ENCODE measurements at regions not wholly inside any gene's neighbourhood (a gene's known extent, or its start where the extent isn't known, plus 50 kb on each side); places are given as distances from the start of the nearest gene placed in this dataset.
"Not testable (repeated sequence)": the region's sequence is repeated elsewhere in the genome, so short reads cannot be mapped to it uniquely, and the experiment has no call there.

DNA sequence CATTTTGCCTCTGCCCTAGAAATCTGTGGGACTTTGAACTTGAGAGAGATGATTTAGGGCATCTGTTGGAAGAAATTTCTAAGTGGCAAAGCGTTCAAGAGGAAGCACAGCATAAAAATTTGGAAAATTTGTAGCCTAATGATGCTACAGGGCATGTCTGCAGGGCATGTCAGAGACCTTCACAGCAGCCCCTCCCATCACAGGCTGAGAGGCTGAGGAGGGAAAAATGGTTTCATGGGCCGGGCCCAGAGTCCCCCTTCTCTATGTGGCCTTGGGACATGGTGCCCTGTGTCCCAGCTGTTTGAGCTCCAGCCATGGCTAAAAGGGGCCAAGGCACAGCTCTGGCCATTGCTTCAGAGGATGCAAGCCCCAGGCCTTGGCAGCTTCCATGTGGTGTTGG lies 203.0 kb downstream of the STK31 start:
- no peaks in the 10 kb centered on the region for H3K4me1 ChIP-seq (ENCODE audit: insufficient read depth, low read length)
- H3K36me3 ChIP-seq (ENCODE audit: insufficient read depth, low read length), result no peaks in the 10 kb centered on the region
- H3K4me3 ChIP-seq (ENCODE audit: low read length), result no peak overlapping the region
- no peak overlapping the region for H2AFZ ChIP-seq (ENCODE audit: low read depth, low read length)
- H3K9me3 ChIP-seq (ENCODE audit: low read length), result no peaks in the 10 kb centered on the region
- H3K27me3 ChIP-seq (ENCODE audit: insufficient read depth, low read length), result no peaks in the 10 kb centered on the region

DNA sequence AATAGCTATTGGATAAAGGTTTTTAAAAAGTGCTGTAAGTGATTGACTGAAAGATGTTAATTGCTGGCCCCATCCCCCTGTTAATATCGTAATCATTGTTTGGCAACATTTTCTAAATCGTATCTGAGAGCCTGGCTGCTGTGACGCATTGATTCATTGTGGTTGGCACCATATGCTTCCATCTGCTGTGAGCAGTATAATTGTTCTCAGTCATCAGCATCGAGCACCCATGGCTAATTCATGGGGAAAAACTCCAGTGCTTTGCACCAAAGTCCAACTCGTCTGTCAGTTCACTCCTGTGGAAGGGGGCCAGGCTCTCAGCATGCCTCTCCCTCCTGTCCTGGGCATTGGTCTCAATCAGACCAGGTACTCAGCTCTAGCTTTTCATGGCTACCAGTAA lies 205.2 kb downstream of the STK31 start:
- no peak overlapping the region for H2AFZ ChIP-seq (ENCODE audit: low read depth, low read length)
- H3K4me3 ChIP-seq (ENCODE audit: low read length), result no peak overlapping the region
- H3K4me1 ChIP-seq (ENCODE audit: insufficient read depth, low read length), result no peaks in the 10 kb centered on the region
- H3K9me3 ChIP-seq (ENCODE audit: low read length), result no peaks in the 10 kb centered on the region
- no peaks in the 10 kb centered on the region for H3K27me3 ChIP-seq (ENCODE audit: insufficient read depth, low read length)
- H3K36me3 ChIP-seq (ENCODE audit: insufficient read depth, low read length), result no peaks in the 10 kb centered on the region

DNA sequence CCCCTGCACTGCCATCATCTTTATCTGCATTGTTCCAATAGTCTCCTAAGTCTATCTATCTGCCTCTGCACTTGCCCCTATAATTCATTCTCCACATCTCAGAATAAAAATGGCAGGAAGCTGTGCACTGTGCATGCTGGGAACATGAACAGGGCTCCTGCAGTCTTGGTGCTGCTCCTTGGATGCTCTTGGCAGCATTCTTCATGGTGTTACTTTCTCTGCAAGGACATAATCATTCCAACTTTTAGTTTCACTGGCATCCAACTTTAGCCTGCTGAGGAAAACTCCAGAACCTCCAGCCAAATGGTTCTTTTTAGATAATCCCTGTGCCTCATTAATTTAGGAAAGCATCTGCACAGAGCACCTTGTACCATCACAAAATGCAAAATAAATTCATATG lies 208.3 kb downstream of the STK31 start:
- Histone ChIP-seq H3K27me3 (ENCODE audit: insufficient read depth, low read length) (no peaks in the 10 kb centered on the region), H3K36me3 (ENCODE audit: insufficient read depth, low read length) (no peaks in the 10 kb centered on the region), H2AFZ (ENCODE audit: low read depth, low read length) (no peak overlapping the region), H3K9me3 (ENCODE audit: low read length) (no peaks in the 10 kb centered on the region), H3K4me1 (ENCODE audit: insufficient read depth, low read length) (no peaks in the 10 kb centered on the region), H3K4me3 (ENCODE audit: low read length) (no peak overlapping the region)

DNA sequence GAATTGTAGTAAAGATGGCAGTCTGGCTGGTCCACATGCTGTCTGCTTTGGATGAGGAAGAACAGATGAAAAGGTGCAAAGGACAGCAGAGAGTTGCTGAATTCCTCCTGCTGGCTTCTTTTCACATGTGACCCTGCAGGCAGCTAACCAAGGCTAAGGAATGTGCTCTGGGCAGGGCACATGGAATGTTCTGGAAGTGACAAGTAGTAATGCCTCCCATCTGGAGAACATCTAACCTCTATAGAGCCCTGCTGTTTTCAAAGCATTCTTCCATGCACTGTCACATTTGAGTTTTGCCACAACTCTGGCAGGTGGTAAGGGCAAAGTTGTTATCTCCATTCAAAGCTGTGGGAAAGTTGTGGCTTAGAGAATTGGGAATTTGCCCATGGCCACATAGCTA lies 208.8 kb downstream of the STK31 start:
- H3K27me3 ChIP-seq (ENCODE audit: insufficient read depth, low read length), result no peaks in the 10 kb centered on the region
- H3K9me3 ChIP-seq (ENCODE audit: low read length), result no peaks in the 10 kb centered on the region
- no peak overlapping the region for H2AFZ ChIP-seq (ENCODE audit: low read depth, low read length)
- no peaks in the 10 kb centered on the region for H3K36me3 ChIP-seq (ENCODE audit: insufficient read depth, low read length)
- no peaks in the 10 kb centered on the region for H3K4me1 ChIP-seq (ENCODE audit: insufficient read depth, low read length)
- H3K4me3 ChIP-seq (ENCODE audit: low read length), result no peak overlapping the region

DNA sequence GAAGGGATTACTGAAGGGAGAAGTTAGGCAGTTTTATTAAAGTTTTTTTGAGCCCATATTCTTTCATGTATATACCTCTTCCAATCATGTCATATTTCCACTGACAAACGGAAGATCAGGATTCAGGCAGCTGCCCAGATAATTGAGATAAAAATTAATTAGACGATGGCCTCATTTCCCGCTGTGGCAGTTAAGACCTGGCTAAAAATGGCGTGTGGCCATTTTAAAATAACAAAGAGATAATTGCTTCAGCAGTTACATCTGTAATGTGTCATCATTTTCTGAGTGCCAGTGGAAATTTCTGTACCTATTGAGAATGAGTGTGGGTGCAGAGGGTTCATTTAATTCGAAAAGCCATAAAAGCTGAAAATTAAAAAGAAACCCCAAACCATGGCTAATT lies 215.1 kb downstream of the STK31 start:
- Histone ChIP-seq H2AFZ (ENCODE audit: low read depth, low read length) (no peak overlapping the region), H3K36me3 (ENCODE audit: insufficient read depth, low read length) (no peaks in the 10 kb centered on the region), H3K4me1 (ENCODE audit: insufficient read depth, low read length) (no peaks in the 10 kb centered on the region), H3K4me3 (ENCODE audit: low read length) (no peak overlapping the region), H3K27me3 (ENCODE audit: insufficient read depth, low read length) (no peaks in the 10 kb centered on the region), H3K9me3 (ENCODE audit: low read length) (no peaks in the 10 kb centered on the region)

DNA sequence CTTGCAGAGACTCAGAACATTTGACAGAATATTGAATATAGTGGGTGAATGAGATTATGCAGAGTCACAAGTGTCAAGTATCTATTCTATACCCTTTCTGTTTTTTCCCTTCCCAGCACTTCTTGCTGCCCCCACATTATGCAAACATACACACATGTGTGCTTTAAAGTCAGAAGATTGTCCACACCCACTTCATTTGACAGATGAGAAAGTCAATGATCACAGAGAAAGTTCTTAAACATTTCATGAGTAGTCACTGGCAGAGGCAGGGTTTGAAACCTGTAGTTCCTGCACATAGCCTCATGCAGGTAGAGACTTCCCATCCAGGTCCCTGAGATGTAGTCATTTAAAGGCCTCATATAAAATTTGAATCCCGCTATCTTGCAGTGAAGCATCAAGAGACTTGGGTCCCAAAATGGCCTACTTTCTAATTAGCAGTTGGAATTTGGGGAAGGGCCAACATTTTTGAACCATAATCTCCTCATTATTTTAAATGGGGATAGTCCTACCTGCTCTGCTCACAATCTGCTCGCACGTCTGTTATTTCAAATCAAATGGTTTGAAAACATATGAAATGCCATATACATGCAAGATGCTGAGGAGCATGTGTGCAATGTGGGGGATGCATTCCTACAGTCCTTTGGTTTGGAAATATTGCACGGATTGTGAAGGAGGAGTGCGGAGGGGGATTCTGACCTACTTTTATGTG lies 217.8 kb downstream of the STK31 start:
- Histone ChIP-seq H3K27me3 (ENCODE audit: insufficient read depth, low read length) (no peaks in the 10 kb centered on the region), H2AFZ (ENCODE audit: low read depth, low read length) (no peak overlapping the region), H3K9me3 (ENCODE audit: low read length) (no peaks in the 10 kb centered on the region)

DNA sequence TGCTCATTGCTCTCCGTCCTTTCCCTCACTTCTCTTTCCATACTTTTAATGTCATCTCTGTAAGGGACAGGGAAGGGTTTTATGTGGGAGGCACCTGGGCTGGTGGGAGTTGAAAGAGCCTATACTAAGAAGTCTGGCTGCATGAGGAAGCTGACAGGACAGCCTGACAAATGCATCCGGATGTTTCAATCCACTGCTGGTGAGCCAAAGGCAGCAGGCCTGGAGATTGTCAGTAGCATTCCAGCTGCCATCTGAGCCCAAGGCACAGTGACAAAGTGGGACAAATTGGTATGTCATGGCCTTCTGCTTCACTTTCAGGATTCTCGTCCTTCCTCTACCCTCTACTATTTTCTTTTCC lies 218.4 kb downstream of the STK31 start:
- no peak overlapping the region for H2AFZ ChIP-seq (ENCODE audit: low read depth, low read length)

More for the DNA sequence above, 217.8 kb downstream of the STK31 start:
- no peak overlapping the region for H3K4me3 ChIP-seq (ENCODE audit: low read length)
- H3K36me3 ChIP-seq (ENCODE audit: insufficient read depth, low read length), result no peaks in the 10 kb centered on the region
- H3K4me1 ChIP-seq (ENCODE audit: insufficient read depth, low read length), result no peaks in the 10 kb centered on the region

DNA sequence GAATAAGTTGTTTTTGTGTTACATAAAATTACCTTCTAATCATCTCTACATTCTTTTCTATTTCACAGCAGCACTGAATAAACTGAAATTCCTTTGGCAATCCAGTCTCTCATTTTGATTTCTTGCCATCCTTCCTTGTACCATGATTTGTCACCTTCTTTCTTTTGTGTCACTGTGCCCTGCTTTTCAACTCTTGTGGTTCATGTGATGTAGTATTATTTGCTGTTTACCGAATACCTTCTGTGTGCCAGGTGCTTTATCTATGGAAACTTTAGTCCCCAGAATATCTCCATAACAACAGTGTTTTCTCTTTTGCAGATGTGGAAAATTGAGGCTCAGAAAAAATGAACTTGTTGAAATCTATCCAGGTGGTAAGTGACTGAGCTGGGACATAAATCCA lies 220.3 kb downstream of the STK31 start:
- Histone ChIP-seq H3K36me3 (ENCODE audit: insufficient read depth, low read length) (no peaks in the 10 kb centered on the region), H3K4me1 (ENCODE audit: insufficient read depth, low read length) (no peaks in the 10 kb centered on the region), H3K9me3 (ENCODE audit: low read length) (no peaks in the 10 kb centered on the region), H3K27me3 (ENCODE audit: insufficient read depth, low read length) (no peaks in the 10 kb centered on the region), H3K4me3 (ENCODE audit: low read length) (no peak overlapping the region), H2AFZ (ENCODE audit: low read depth, low read length) (no peak overlapping the region)

More for the DNA sequence above, 218.4 kb downstream of the STK31 start:
- Histone ChIP-seq H3K4me1 (ENCODE audit: insufficient read depth, low read length) (no peaks in the 10 kb centered on the region), H3K27me3 (ENCODE audit: insufficient read depth, low read length) (no peaks in the 10 kb centered on the region), H3K9me3 (ENCODE audit: low read length) (no peaks in the 10 kb centered on the region), H3K36me3 (ENCODE audit: insufficient read depth, low read length) (no peaks in the 10 kb centered on the region), H3K4me3 (ENCODE audit: low read length) (no peak overlapping the region)

DNA sequence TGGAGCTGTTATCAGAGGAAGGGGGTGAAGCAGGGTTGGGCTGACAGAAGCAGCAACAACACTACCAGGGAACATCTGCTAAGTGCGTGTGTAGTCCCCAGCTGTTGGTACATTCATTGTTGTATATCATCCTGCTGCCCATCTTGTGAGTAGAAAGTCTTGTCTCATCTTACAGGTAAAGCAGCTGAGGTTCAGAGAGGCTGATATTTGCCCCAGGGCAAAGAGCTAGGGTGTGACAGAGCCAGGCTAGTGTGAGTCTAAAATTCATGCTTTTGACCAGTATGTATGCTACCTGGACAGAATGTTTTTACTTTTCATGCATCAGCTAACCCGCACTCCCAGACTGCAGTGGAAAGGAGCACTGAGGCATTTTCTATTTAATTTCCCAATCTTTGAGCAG lies 221.6 kb downstream of the STK31 start:
- H2AFZ ChIP-seq (ENCODE audit: low read depth, low read length), result no peak overlapping the region
- H3K9me3 ChIP-seq (ENCODE audit: low read length), result no peaks in the 10 kb centered on the region
- H3K4me1 ChIP-seq (ENCODE audit: insufficient read depth, low read length), result no peaks in the 10 kb centered on the region
- H3K36me3 ChIP-seq (ENCODE audit: insufficient read depth, low read length), result no peaks in the 10 kb centered on the region
- no peaks in the 10 kb centered on the region for H3K27me3 ChIP-seq (ENCODE audit: insufficient read depth, low read length)
- H3K4me3 ChIP-seq (ENCODE audit: low read length), result no peak overlapping the region

DNA sequence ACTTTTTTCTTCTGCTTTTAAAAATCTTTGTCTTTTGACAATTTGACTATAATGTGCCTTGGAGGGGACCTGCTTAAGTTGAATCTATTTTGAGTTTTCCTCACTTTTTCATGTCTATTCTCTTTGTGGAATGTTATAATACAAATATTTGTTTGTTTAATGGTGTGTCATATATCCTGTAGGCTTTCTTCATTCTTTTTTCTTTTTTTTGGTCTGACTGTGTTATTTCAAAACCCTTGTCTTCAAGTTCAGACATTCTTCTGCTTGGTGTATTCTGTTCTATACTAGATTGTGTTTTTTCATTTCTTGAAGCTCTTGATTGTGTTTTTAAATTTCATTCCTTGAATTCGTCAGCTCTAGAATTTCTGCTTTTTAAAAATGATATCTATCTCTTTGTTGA lies 228.2 kb downstream of the STK31 start:
- no peaks in the 10 kb centered on the region for H3K36me3 ChIP-seq (ENCODE audit: insufficient read depth, low read length)
- H3K4me1 ChIP-seq (ENCODE audit: insufficient read depth, low read length), result no peaks in the 10 kb centered on the region
- H2AFZ ChIP-seq (ENCODE audit: low read depth, low read length), result no peak overlapping the region
- H3K4me3 ChIP-seq (ENCODE audit: low read length), result no peak overlapping the region
- no peaks in the 10 kb centered on the region for H3K27me3 ChIP-seq (ENCODE audit: insufficient read depth, low read length)
- no peaks in the 10 kb centered on the region for H3K9me3 ChIP-seq (ENCODE audit: low read length)

DNA sequence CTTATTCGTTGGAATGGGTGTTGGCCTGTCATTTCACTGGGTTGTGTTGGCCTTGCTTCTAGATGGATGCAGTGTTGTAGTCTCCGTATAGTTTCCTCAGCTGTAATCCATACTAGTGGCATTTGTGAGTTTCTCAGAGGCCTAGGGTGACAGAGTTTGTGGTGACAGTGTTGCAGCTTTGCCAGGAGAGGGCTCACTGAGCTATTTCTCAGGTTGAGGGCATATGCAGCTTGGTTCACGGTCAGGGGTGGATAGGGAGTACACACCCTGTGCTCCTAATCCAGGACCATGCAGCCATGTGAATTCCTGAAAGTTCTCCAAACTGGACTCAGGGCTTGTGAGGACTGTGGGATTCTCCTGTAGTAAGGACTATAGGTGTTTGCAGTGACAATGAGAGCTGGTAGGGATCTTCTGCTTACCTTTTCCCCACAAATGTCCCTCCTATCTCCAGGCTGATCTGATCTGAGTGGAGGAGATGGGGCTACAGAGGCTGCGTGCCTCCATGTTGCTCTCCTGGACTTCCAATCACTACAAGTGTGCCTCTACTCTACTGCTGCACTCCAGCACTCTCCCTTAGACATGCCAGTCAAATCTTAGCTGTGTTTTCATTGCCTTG lies 229.0 kb downstream of the STK31 start:
- no peak overlapping the region for H3K4me3 ChIP-seq (ENCODE audit: low read length)
- no peaks in the 10 kb centered on the region for H3K36me3 ChIP-seq (ENCODE audit: insufficient read depth, low read length)
- H2AFZ ChIP-seq (ENCODE audit: low read depth, low read length), result no peak overlapping the region
- H3K4me1 ChIP-seq (ENCODE audit: insufficient read depth, low read length), result no peaks in the 10 kb centered on the region
- H3K27me3 ChIP-seq (ENCODE audit: insufficient read depth, low read length), result no peaks in the 10 kb centered on the region
- H3K9me3 ChIP-seq (ENCODE audit: low read length), result no peaks in the 10 kb centered on the region

DNA sequence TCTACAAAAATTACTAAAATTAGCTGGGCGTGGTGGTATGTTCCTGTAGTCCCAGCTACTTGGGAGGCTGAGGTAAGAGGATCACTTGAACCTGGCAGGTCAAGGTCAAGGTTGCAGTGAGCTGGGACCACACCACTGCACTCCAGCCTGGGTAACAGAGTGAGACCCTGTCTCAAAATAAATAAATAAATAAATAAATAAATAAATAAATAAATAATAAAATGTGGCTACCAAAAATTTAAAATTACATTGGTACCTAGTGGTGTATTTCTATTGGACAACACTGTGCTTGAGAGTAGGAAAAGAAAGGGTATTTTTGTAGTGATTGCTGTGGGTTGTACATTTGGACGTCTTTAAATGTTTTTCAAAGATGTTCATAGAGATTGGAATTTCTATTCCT lies 229.7 kb downstream of the STK31 start:
- not testable (repeated sequence) for H3K36me3 ChIP-seq (ENCODE audit: insufficient read depth, low read length); H3K4me3 ChIP-seq (ENCODE audit: low read length); H2AFZ ChIP-seq (ENCODE audit: low read depth, low read length); H3K4me1 ChIP-seq (ENCODE audit: insufficient read depth, low read length); H3K9me3 ChIP-seq (ENCODE audit: low read length); H3K27me3 ChIP-seq (ENCODE audit: insufficient read depth, low read length)

DNA sequence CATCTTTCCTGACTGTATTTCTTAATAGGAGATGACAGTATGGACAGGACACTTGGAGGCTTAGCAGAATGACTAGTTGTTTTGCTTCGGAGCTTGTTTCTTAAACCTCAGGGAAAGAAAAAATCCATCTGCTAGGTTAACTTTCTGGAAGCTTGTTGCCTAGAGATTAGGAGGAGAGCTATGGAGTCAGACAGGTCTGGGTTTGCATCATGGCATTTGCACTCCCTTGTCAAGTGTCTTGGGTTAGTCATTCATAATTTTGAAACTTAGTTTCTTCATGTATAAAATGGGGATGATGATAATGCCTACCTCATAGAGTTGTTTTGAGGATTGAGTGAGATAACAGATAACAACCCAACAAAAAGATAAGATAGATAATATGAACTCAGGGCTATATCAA lies 231.5 kb downstream of the STK31 start:
- Histone ChIP-seq H3K4me3 (ENCODE audit: low read length) (no peak overlapping the region), H2AFZ (ENCODE audit: low read depth, low read length) (no peak overlapping the region), H3K36me3 (ENCODE audit: insufficient read depth, low read length) (no peaks in the 10 kb centered on the region), H3K27me3 (ENCODE audit: insufficient read depth, low read length) (no peaks in the 10 kb centered on the region), H3K9me3 (ENCODE audit: low read length) (no peaks in the 10 kb centered on the region), H3K4me1 (ENCODE audit: insufficient read depth, low read length) (no peaks in the 10 kb centered on the region)

DNA sequence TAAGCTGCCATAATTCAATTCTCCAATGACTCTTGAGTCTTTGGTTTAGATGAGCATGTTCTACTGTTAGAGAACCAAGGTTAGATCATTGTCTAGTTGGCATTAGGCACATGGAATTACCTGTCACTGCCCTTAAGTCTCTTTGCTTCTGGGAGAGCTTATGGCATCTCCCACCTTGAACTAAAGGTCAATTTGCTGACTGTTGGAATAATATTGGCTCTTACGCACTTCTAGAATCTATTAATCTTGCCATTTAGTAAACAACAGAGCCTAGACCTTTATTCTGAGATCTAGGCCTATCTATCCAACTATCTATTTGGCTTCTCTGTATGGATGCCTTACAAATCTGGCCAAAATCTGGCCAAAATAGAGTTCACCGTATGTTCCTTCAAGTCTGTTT lies 232.0 kb downstream of the STK31 start:
- Histone ChIP-seq H3K4me1 (ENCODE audit: insufficient read depth, low read length) (no peaks in the 10 kb centered on the region), H3K27me3 (ENCODE audit: insufficient read depth, low read length) (no peaks in the 10 kb centered on the region), H3K36me3 (ENCODE audit: insufficient read depth, low read length) (no peaks in the 10 kb centered on the region), H3K9me3 (ENCODE audit: low read length) (no peaks in the 10 kb centered on the region), H2AFZ (ENCODE audit: low read depth, low read length) (no peak overlapping the region), H3K4me3 (ENCODE audit: low read length) (no peak overlapping the region)

All from neuron (in vitro differentiated cells).